A549 (cell line): ENCODE measurements at regions not wholly inside any gene's neighbourhood (a gene's known extent, or its start where the extent isn't known, plus 50 kb on each side); places are given as distances from the start of the nearest gene placed in this dataset.

Experiments used
- ATAC-seq, 2 experiments: fragments of 200-7000 bp in 1 of 2; fragments of >200 bp in 1 of 2; cut with Nextera tagmentation in 1 of 2; cut with Tn5 transposase in 1 of 2; 3 replicates each; pipeline versions ENCODE4 v1.8.0 to v1.9.1; 2018 to 2020; ENCODE audit warnings: mild to moderate bottlenecking in 1 of 2, moderate library complexity in 1 of 2
- CTCF ChIA-PET: fragments of 300-600 bp; sonication (Branson Sonifier 250); formaldehyde crosslinking; extraction: SDS; loops from one replicate; lab custom pipeline; 2021; ENCODE audit warnings: antibody characterized with exemption, inconsistent platforms; lab: Yijun Ruan, JAX
- POLR2A ChIA-PET: fragments of 350-600 bp; formaldehyde crosslinking; extraction: SDS; loops from one replicate; lab custom pipeline; 2021; ENCODE audit warnings: antibody characterized with exemption, inconsistent platforms; lab: Yijun Ruan, JAX
- DNase-seq, 2 experiments: peaks; one replicate each; pipeline versions ENCODE4 v3.0.0 to v3.0.0-alpha.2; 2011 to 2016; ENCODE audit warnings: low read depth in 1 of 2, low spot score in 1 of 2
- FAIRE-seq: peaks from 2 replicates; lab custom pipeline; 2011; peaks lifted over from hg19 to GRCh38; lab: Jason Lieb, UNC
- H3K27ac ChIP-seq, 2 experiments: fragments of >200 bp; sonication (Bioruptor Twin); formaldehyde crosslinking; 3 replicates each; pipeline ENCODE4 v1.5.1; 2016 to 2017
- H3K4me1 ChIP-seq: fragments of >200 bp; sonication (Bioruptor Twin); formaldehyde crosslinking; 3 replicates; pipeline ENCODE4 v1.6.1; 2016
- H3K4me2 ChIP-seq: fragments of >200 bp; sonication (Bioruptor Twin); formaldehyde crosslinking; 3 replicates; pipeline ENCODE4 v1.6.1; 2016
- H3K4me3 ChIP-seq: fragments of >200 bp; sonication (Bioruptor Twin); formaldehyde crosslinking; 3 replicates; pipeline ENCODE4 v1.5.1; 2016
- H3K9me3 ChIP-seq: fragments of >200 bp; sonication (Bioruptor Twin); formaldehyde crosslinking; 3 replicates; pipeline ENCODE4 v1.6.1; 2016
- CEBPB ChIP-seq, 2 experiments: fragments of >200 bp in 1 of 2; sonication (Bioruptor Twin) in 1 of 2; formaldehyde crosslinking in 1 of 2; IDR thresholded peaks; 2 replicates each; pipeline ENCODE4 v1.6.1; 2012 to 2016
- CHD4 ChIP-seq: fragments of 200-600 bp; sonication (generic); IDR thresholded peaks from 2 replicates; pipeline ENCODE4 v1.6.1; 2016; ENCODE audit warnings: antibody characterized with exemption, mild to moderate bottlenecking, borderline replicate concordance
- EHMT2 ChIP-seq: fragments of 200-600 bp; sonication (generic); IDR thresholded peaks from 2 replicates; pipeline ENCODE4 v1.6.1; 2016; ENCODE audit warnings: antibody characterized with exemption, low read depth, mild to moderate bottlenecking, moderate library complexity
- FOXS1 ChIP-seq: fragments of 250-450 bp; sonication (Bioruptor Pico); IDR thresholded peaks from 2 replicates; pipeline ENCODE4 v1.5.0; 2020; ENCODE audit warnings: mild to moderate bottlenecking, moderate library complexity
- GATA3 ChIP-seq: IDR thresholded peaks from 2 replicates; pipeline ENCODE4 v1.6.1; 2012; ENCODE audit warnings: borderline replicate concordance
- HDAC2 ChIP-seq: fragments of 200-600 bp; sonication (generic); IDR thresholded peaks from 2 replicates; pipeline ENCODE4 v1.6.1; 2016
- HEYL ChIP-seq: fragments of 250-450 bp; sonication (Bioruptor Pico); IDR thresholded peaks from 2 replicates; pipeline ENCODE4 v1.8.0; 2021; ENCODE audit warnings: mild to moderate bottlenecking, moderate library complexity
- HOXA7 ChIP-seq: fragments of 250-450 bp; sonication (Bioruptor Pico); IDR thresholded peaks from 2 replicates; pipeline ENCODE4 v1.5.0; 2020; ENCODE audit warnings: mild to moderate bottlenecking, moderate library complexity
- JUN ChIP-seq, 2 experiments: fragments of >200 bp; sonication (Bioruptor Twin); formaldehyde crosslinking; IDR thresholded peaks; 2 replicates in 1 of 2; 3 replicates in 1 of 2; pipeline ENCODE4 v1.6.1; 2016 to 2017
- JUNB ChIP-seq: fragments of >200 bp; sonication (Bioruptor Twin); formaldehyde crosslinking; IDR thresholded peaks from 2 replicates; pipeline ENCODE4 v1.6.1; 2016
- KDM5A ChIP-seq: fragments of 200-600 bp; sonication (generic); IDR thresholded peaks from 2 replicates; pipeline ENCODE4 v1.6.1; 2016; ENCODE audit warnings: antibody characterized with exemption, mild to moderate bottlenecking
- MAFK ChIP-seq: fragments of 450-650 bp; IDR thresholded peaks from 2 replicates; pipeline ENCODE4 v1.6.1; 2014; ENCODE audit not compliant: partially characterized antibody
- MAX ChIP-seq: IDR thresholded peaks from 2 replicates; pipeline ENCODE4 v1.6.1; 2012
- MAZ ChIP-seq: fragments of 150-350 bp; IDR thresholded peaks from 2 replicates; pipeline ENCODE4 v1.6.1; 2014; ENCODE audit warnings: antibody characterized with exemption, low read depth, low read length, borderline replicate concordance
- MYC ChIP-seq: IDR thresholded peaks from 2 replicates; pipeline ENCODE4 v1.6.1; 2012; ENCODE audit warnings: mild to moderate bottlenecking, inconsistent platforms, low read length, improper control_type of control experiment, borderline replicate concordance
- NFE2L2 ChIP-seq: fragments of 150-350 bp; conservative IDR thresholded peaks from 2 replicates; pipeline ENCODE4 v1.6.1; 2014; ENCODE audit warnings: low read length
- PBX3 ChIP-seq: IDR thresholded peaks from 2 replicates; pipeline ENCODE4 v1.6.1; 2012
- RAD21 ChIP-seq, 2 experiments: fragments of >200 bp in 1 of 2; sonication (Bioruptor Twin) in 1 of 2; formaldehyde crosslinking in 1 of 2; IDR thresholded peaks in 1 of 2; conservative IDR thresholded peaks in 1 of 2; 2 replicates in 1 of 2; 3 replicates in 1 of 2; pipeline ENCODE4 v1.6.1; 2012 to 2018; ENCODE audit warnings: inconsistent platforms in 1 of 2
- RFX5 ChIP-seq: fragments of 450-650 bp; IDR thresholded peaks from 2 replicates; pipeline ENCODE4 v1.7.1; 2014; ENCODE audit warnings: antibody characterized with exemption, mild to moderate bottlenecking, moderate library complexity
- SMC3 ChIP-seq: fragments of >200 bp; sonication (Bioruptor Twin); formaldehyde crosslinking; IDR thresholded peaks from 3 replicates; pipeline ENCODE4 v1.6.1; 2018; ENCODE audit warnings: inconsistent platforms
- ZC3H11A ChIP-seq: fragments of 450-650 bp; IDR thresholded peaks from 2 replicates; pipeline ENCODE4 v1.6.1; 2014; ENCODE audit warnings: antibody characterized with exemption, mild to moderate bottlenecking
- ZSCAN20 ChIP-seq: fragments of 250-450 bp; sonication (Bioruptor Pico); IDR thresholded peaks from 2 replicates; pipeline ENCODE4 v1.8.0; 2022; ENCODE audit warnings: mild to moderate bottlenecking, moderate library complexity
- WGBS: methylation state at CpG from one replicate; pipeline ENCODE4 v1.1.6; 2017; ENCODE audit errors: missing lambda C conversion rate; 5-methylcytosine and 5-hydroxymethylcytosine counted together
- TF ChIP-seq, protein P1 (sequence below): fragments of >200 bp; sonication (Bioruptor Twin); formaldehyde crosslinking; IDR thresholded peaks from 3 replicates; pipeline ENCODE4 v1.6.1; 2016
- TF ChIP-seq, protein P2 (sequence below): fragments of >200 bp; sonication (Bioruptor Twin); formaldehyde crosslinking; IDR thresholded peaks from 3 replicates; pipeline ENCODE4 v1.5.1; 2016

DNA sequence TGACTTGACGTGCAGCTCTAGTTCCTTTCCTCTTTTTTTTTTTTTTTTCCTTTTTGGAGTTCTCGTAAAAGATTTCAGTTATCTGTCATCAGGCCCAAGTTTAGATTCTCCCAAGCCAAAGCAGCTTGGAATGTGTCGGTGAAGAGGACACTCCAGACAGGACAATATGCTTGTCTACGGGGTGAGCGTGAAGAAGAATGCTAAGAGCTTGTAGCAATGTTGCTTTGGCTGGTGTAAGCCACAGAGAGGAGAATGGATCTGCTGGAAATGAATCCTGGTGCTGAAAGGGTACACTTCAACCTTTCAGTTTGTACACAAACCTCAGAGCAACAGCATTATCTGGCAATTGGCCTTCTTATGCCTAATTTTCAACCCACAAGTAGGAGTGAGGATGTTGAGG is 92.4 kb downstream of the ISL1 start:
- ATAC-seq (no peak), DNase-seq (no peak)
- H3K27ac ChIP-seq = no peak overlapping the region
- 6% methylated on average over 5 of the region's 5 CpGs for WGBS
- no peaks in the 10 kb centered on the region for H3K4me1 ChIP-seq
- no peak overlapping the region for H3K4me3 ChIP-seq
- no peak overlapping the region for H3K4me2 ChIP-seq
- CTCF ChIA-PET = no interaction called here
- H3K9me3 ChIP-seq = no peaks in the 10 kb centered on the region
- TF ChIP-seq FOXS1 (CRISPR knock-in tag) (no peak), CEBPB (IDR thresholded peaks at IDR 0.05) (no peak), JUN (IDR thresholded peaks at IDR 0.05) (no peak), GATA3 (no peak), MYC (no peak), ZSCAN20 (CRISPR knock-in tag) (no peak), ZC3H11A (no peak), HOXA7 (no peak), PBX3 (no peak), RAD21 (conservative IDR thresholded peaks at IDR 0.05 in 1 of 2, IDR thresholded peaks at IDR 0.05 in 1 of 2) (no peak), MAZ (no peak)
- TF ChIP-seq, all 56 proteins: peak for 0
- no peak for FAIRE-seq
- POLR2A ChIA-PET = no interaction called here

DNA sequence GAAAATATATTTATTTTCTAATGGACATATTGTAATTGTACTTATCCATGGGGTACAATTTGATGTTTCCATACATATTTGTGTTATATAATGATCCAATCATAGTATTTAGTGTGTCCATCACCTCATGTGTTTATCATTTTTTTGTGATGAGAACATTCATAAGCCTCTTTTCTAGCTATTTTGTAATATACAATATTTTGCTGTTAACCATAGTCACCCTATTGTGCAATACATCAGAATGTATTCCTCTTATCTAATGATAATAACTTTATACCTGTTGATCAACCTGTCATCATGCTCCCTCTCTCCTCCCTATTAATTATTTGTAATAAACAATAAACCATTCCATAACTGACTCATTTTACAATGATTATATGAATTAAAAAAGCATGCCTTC is 93.2 kb downstream of the ISL1 start:
- DNase-seq (no peak), FAIRE-seq (no peak), ATAC-seq (no peak)
- Histone ChIP-seq H3K4me2 (no peak overlapping the region), H3K4me3 (no peak overlapping the region), H3K27ac (no peak overlapping the region), H3K9me3 (no peaks in the 10 kb centered on the region), H3K4me1 (no peaks in the 10 kb centered on the region)
- POLR2A ChIA-PET = no interaction called here
- CTCF ChIA-PET = no interaction called here
- TF ChIP-seq CEBPB (IDR thresholded peaks at IDR 0.05) (no peak), SMC3 (no peak), MAFK (no peak)

DNA sequence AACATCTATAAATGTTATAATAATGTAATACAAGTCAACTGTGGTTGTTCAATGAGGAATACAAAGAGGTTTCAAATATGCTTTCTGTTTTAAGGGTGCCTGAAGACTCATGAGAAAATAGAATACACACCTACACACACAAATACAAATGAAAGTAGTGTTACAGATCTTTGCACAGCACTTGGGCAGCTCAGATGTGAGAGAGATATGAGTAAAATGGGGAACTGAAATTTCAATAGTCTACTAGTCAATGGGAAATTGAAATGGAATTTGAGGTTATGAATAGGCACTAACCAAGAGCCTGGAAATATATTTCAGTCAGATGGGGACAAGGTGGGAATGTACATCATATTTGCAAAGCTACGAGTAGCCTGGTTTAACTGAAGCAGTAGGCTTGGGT is 96.6 kb downstream of the ISL1 start:
- CTCF ChIA-PET = no interaction called here
- 0% methylated on average over 1 of the region's 1 CpG for WGBS

GRCh38 chr5:51484326-51484725 is 101.1 kb downstream of the ISL1 start:
- ATAC-seq (no peak), DNase-seq (no peak), FAIRE-seq (no peak)
- Histone ChIP-seq H3K4me3 (no peak overlapping the region), H3K4me1 (no peaks in the 10 kb centered on the region), H3K4me2 (no peak overlapping the region), H3K27ac (no peak overlapping the region), H3K9me3 (no peaks in the 10 kb centered on the region)
- CTCF ChIA-PET = no interaction called here
- TF ChIP-seq JUN (IDR thresholded peaks at IDR 0.05) (no peak), HOXA7 (no peak), MAZ (no peak), JUNB (no peak)
- TF ChIP-seq, protein P1, sequence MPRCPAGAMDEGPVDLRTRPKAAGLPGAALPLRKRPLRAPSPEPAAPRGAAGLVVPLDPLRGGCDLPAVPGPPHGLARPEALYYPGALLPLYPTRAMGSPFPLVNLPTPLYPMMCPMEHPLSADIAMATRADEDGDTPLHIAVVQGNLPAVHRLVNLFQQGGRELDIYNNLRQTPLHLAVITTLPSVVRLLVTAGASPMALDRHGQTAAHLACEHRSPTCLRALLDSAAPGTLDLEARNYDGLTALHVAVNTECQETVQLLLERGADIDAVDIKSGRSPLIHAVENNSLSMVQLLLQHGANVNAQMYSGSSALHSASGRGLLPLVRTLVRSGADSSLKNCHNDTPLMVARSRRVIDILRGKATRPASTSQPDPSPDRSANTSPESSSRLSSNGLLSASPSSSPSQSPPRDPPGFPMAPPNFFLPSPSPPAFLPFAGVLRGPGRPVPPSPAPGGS = no peak
- POLR2A ChIA-PET = no interaction called here

More for the DNA sequence above, 96.6 kb downstream of the ISL1 start:
- H3K27ac ChIP-seq = no peak overlapping the region
- ATAC-seq = no peak
- H3K4me1 ChIP-seq = no peaks in the 10 kb centered on the region
- DNase-seq = no peak
- TF ChIP-seq EHMT2 = no peak
- TF ChIP-seq SMC3 = no peak
- TF ChIP-seq NFE2L2 = no peak
- no peak for TF ChIP-seq CEBPB (IDR thresholded peaks at IDR 0.05)
- no peak for TF ChIP-seq KDM5A
- no peak for TF ChIP-seq RFX5
- TF ChIP-seq, protein P2, sequence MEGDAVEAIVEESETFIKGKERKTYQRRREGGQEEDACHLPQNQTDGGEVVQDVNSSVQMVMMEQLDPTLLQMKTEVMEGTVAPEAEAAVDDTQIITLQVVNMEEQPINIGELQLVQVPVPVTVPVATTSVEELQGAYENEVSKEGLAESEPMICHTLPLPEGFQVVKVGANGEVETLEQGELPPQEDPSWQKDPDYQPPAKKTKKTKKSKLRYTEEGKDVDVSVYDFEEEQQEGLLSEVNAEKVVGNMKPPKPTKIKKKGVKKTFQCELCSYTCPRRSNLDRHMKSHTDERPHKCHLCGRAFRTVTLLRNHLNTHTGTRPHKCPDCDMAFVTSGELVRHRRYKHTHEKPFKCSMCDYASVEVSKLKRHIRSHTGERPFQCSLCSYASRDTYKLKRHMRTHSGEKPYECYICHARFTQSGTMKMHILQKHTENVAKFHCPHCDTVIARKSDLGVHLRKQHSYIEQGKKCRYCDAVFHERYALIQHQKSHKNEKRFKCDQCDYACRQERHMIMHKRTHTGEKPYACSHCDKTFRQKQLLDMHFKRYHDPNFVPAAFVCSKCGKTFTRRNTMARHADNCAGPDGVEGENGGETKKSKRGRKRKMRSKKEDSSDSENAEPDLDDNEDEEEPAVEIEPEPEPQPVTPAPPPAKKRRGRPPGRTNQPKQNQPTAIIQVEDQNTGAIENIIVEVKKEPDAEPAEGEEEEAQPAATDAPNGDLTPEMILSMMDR = no peak
- no peak for TF ChIP-seq MAX
- TF ChIP-seq CHD4 = no peak
- TF ChIP-seq HEYL (CRISPR knock-in tag) = no peak
- no peak for TF ChIP-seq HDAC2
- TF ChIP-seq, all 56 proteins: peak for 0
- no peak for FAIRE-seq
- POLR2A ChIA-PET = no interaction called here
- H3K4me3 ChIP-seq = no peak overlapping the region
- H3K4me2 ChIP-seq = no peak overlapping the region
- H3K9me3 ChIP-seq = no peaks in the 10 kb centered on the region
